K562 (cell line): ENCODE measurements at regions not wholly inside any gene's neighbourhood (a gene's known extent, or its start where the extent isn't known, plus 50 kb on each side); places are given as distances from the start of the nearest gene placed in this dataset.

Experiments used
- ATAC-seq: fragments of 200-7000 bp; cut with Tn5 transposase; 3 replicates; pipeline ENCODE4 v1.9.1; 2020; ENCODE audit warnings: moderate library complexity
- BruUV-seq: library from RNA; stranded (reverse); fragments of 400-500 nt; replicated peaks from 2 replicates; lab custom pipeline; 2021; lab: Mats Ljungman, UMichigan
- CTCF ChIA-PET: fragments of 300-600 bp; formaldehyde crosslinking; extraction: SDS; loops from one replicate; lab custom pipeline; 2021; ENCODE audit warnings: low intra/inter-chr PET ratio; lab: Yijun Ruan, JAX
- POLR2A ChIA-PET: fragments of 300-600, 350-650 bp; sonication (Branson Sonifier 250); formaldehyde crosslinking; extraction: SDS; loops from one replicate; lab custom pipeline; 2021; ENCODE audit warnings: antibody characterized with exemption, inconsistent platforms; lab: Yijun Ruan, JAX
- DNase-seq, 4 experiments: peaks; one replicate each; pipeline versions ENCODE4 v3.0.0 to v3.0.0-alpha.2; 2011 to 2018; ENCODE audit warnings: low spot score in 3 of 4, mixed read lengths in 3 of 4; ENCODE audit errors: extremely low read depth in 1 of 4
- FAIRE-seq: peaks from 2 replicates; lab custom pipeline; 2011; peaks lifted over from hg19 to GRCh38; lab: Jason Lieb, UNC
- H2AFZ ChIP-seq: 2 replicates; pipeline ENCODE4 v1.6.0; 2011; ENCODE audit warnings: low read depth, low read length, control low read depth, inconsistent platforms
- H3K27ac ChIP-seq: fragments of 200-600 bp; 3 replicates; pipeline ENCODE4 v1.8.0; 2011; ENCODE audit warnings: low read depth, mild to moderate bottlenecking, control low read depth, inconsistent platforms, low read length, moderate library complexity, mixed read lengths; ENCODE audit errors: extremely low read depth
- H3K27me3 ChIP-seq, 2 experiments: fragments of 300-600 bp in 1 of 2; 2 replicates in 1 of 2; 3 replicates in 1 of 2; pipeline versions ENCODE4 v1.6.0 to v1.8.0; 2011; ENCODE audit warnings: inconsistent platforms in 2 of 2, low read length in 2 of 2, mild to moderate bottlenecking in 1 of 2, mixed read lengths in 1 of 2, moderate library complexity in 1 of 2; ENCODE audit not compliant: control insufficient read depth in 2 of 2, insufficient read depth in 2 of 2
- H3K36me3 ChIP-seq: fragments of 300-600 bp; 3 replicates; pipeline ENCODE4 v1.8.0; 2011; ENCODE audit warnings: mild to moderate bottlenecking, low read length, inconsistent platforms; ENCODE audit not compliant: control insufficient read depth, insufficient read depth
- H3K4me1 ChIP-seq, 2 experiments: fragments of 200-600 bp in 1 of 2; replicated peaks in 1 of 2; 2 replicates in 1 of 2; 3 replicates in 1 of 2; pipeline versions ENCODE4 v1.5.1 to v1.8.0; 2011; ENCODE audit warnings: inconsistent platforms in 2 of 2, low read length in 2 of 2, mild to moderate bottlenecking in 1 of 2, mixed read lengths in 1 of 2, moderate library complexity in 1 of 2; ENCODE audit not compliant: control insufficient read depth in 2 of 2, insufficient read depth in 2 of 2
- H3K4me2 ChIP-seq: 2 replicates; pipeline ENCODE4 v1.6.1; 2011; ENCODE audit warnings: low read length, control low read depth, inconsistent platforms, mixed read lengths; ENCODE audit not compliant: insufficient read depth
- H3K4me3 ChIP-seq: fragments of 200-600 bp; sonication (generic), shearing (Covaris generic); 2 replicates; pipeline ENCODE4 v1.5.1; 2016; ENCODE audit warnings: control low read depth, inconsistent platforms
- H3K79me2 ChIP-seq: fragments of 200-600 bp; 3 replicates; pipeline ENCODE4 v1.8.0; 2011; ENCODE audit warnings: low read length, inconsistent platforms; ENCODE audit not compliant: control insufficient read depth, insufficient read depth
- H3K9ac ChIP-seq, 2 experiments: 2 replicates each; pipeline versions ENCODE4 v1.6.0 to v1.6.1; 2011; ENCODE audit warnings: low read depth in 2 of 2, low read length in 2 of 2, control low read depth in 1 of 2, inconsistent platforms in 1 of 2, mild to moderate bottlenecking in 1 of 2, mixed read lengths in 1 of 2; ENCODE audit not compliant: insufficient read depth in 1 of 2
- H3K9me1 ChIP-seq: one replicate; pipeline ENCODE4 v1.6.0; 2011; ENCODE audit warnings: inconsistent platforms, mild to moderate bottlenecking, low read length, moderate library complexity; ENCODE audit not compliant: control insufficient read depth, insufficient read depth
- H3K9me3 ChIP-seq: replicated peaks from 2 replicates; pipeline ENCODE4 v1.5.1; 2011; ENCODE audit warnings: low read depth, low read length, inconsistent platforms; ENCODE audit not compliant: control insufficient read depth, insufficient read depth
- H4K20me1 ChIP-seq: replicated peaks from 2 replicates; pipeline ENCODE4 v1.6.1; 2011; ENCODE audit warnings: low read length, inconsistent platforms, mixed read lengths; ENCODE audit not compliant: control insufficient read depth, insufficient read depth
- ATF1 ChIP-seq, 2 experiments: fragments of 450-650 bp in 1 of 2; IDR thresholded peaks; 2 replicates each; pipeline ENCODE4 v1.6.1; 2016; ENCODE audit warnings: missing compliant biosample characterization in 1 of 2, missing genetic modification characterization in 1 of 2
- E2F6 ChIP-seq, 2 experiments: IDR thresholded peaks; 2 replicates each; pipeline ENCODE4 v1.6.1; 2011; ENCODE audit warnings: borderline replicate concordance in 1 of 2, control low read depth in 1 of 2, low read depth in 1 of 2, low read length in 1 of 2, mild to moderate bottlenecking in 1 of 2, mixed read lengths in 1 of 2, moderate library complexity in 1 of 2; ENCODE audit not compliant: insufficient read depth in 1 of 2, insufficient read length in 1 of 2, poor library complexity in 1 of 2, severe bottlenecking in 1 of 2; ENCODE audit errors: extremely low read depth in 1 of 2
- GABPA ChIP-seq: fragments of 200-800 bp; sonication (Bioruptor generic); conservative IDR thresholded peaks from 2 replicates; pipeline ENCODE4 v1.6.1; 2016; ENCODE audit warnings: low read depth, missing genetic modification characterization, missing compliant biosample characterization
- MBD1 ChIP-seq: fragments of 250-450 bp; sonication (Bioruptor Pico); IDR thresholded peaks from 2 replicates; pipeline ENCODE4 v1.8.0; 2022; ENCODE audit warnings: inconsistent platforms
- MXD1 ChIP-seq: fragments of 250-450 bp; sonication (Bioruptor Pico); IDR thresholded peaks from 2 replicates; pipeline ENCODE4 v1.8.0; 2021; ENCODE audit warnings: borderline replicate concordance, mild to moderate bottlenecking, moderate library complexity; ENCODE audit not compliant: poor library complexity, severe bottlenecking
- NFRKB ChIP-seq: fragments of 450-650 bp; IDR thresholded peaks from 2 replicates; pipeline ENCODE4 v1.6.1; 2016; ENCODE audit warnings: low read depth
- RB1 ChIP-seq: fragments of 450-650 bp; IDR thresholded peaks from 2 replicates; pipeline ENCODE4 v1.6.1; 2017; ENCODE audit warnings: low read depth, mild to moderate bottlenecking
- RFX1 ChIP-seq: fragments of 450-650 bp; IDR thresholded peaks from 2 replicates; pipeline ENCODE4 v1.6.1; 2016; ENCODE audit warnings: mild to moderate bottlenecking, moderate library complexity
- TCF15 ChIP-seq: fragments of 250-450 bp; sonication (Bioruptor Pico); IDR thresholded peaks from 2 replicates; pipeline ENCODE4 v1.8.0; 2022; ENCODE audit warnings: moderate library complexity, mild to moderate bottlenecking, inconsistent platforms
- ZFP36 ChIP-seq: fragments of 150-350 bp; IDR thresholded peaks from 2 replicates; pipeline ENCODE4 v1.6.1; 2018; ENCODE audit warnings: low read length, low read depth; ENCODE audit not compliant: partially characterized antibody
- ZNF12 ChIP-seq: sonication (generic); formaldehyde crosslinking; IDR thresholded peaks from 2 replicates; pipeline ENCODE4 v1.4.0; 2020; ENCODE audit warnings: mild to moderate bottlenecking, missing genetic modification reagents
- WGBS: fragments of 100-300 bp; shearing (Covaris generic); methylation state at CpG from one replicate; pipeline ENCODE4 v1.1.6; 2016; ENCODE audit warnings: low coverage, mixed read lengths; ENCODE audit not compliant: insufficient coverage; ENCODE audit errors: missing lambda C conversion rate; 5-methylcytosine and 5-hydroxymethylcytosine counted together
- in situ Hi-C: fragments of 300-500 bp; cut with MboI; formaldehyde crosslinking; loops from 4 replicates; pipeline ENCODE4 v1.15.0; 2018; ENCODE audit warnings: inconsistent platforms, mixed read lengths
- intact Hi-C: fragments of 100-400 bp; cut with micrococcal nuclease; formaldehyde crosslinking; loops from 2 replicates; pipeline ENCODE4 v1.14.2; 2022

- H3K9me1 ChIP-seq = no peaks in the 10 kb centered on the region
- ChIA-PET CTCF (no interaction called here), POLR2A (no interaction called here)
- H4K20me1 ChIP-seq = 0 out of 2 replicates have a peak, but pooled peaks cover 2% of the 10 kb centered on the region
- no peak overlapping the region for H3K4me3 ChIP-seq
- H3K27ac ChIP-seq = no peak overlapping the region
- intact Hi-C loops (no loop called here), in situ Hi-C loops (no loop called here)
- BruUV-seq = no TSS peak
- FAIRE-seq = no peak
- H3K4me1 ChIP-seq = no peaks in the 10 kb centered on the region
- H3K27me3 ChIP-seq = peaks cover 0 to 11% of the 10 kb centered on the region in 2 experiments; a peak in 3 of 5 replicates
- H3K4me2 ChIP-seq = no peak overlapping the region
- no peaks in the 10 kb centered on the region for H3K79me2 ChIP-seq
- no peak for ATAC-seq
- H3K36me3 ChIP-seq = no peaks in the 10 kb centered on the region
- WGBS = 2% methylated on average over 8 of the region's 8 CpGs
- no peak for TF ChIP-seq TCF15 (CRISPR knock-in tag)
- TF ChIP-seq RFX1 = 0 out of 2 replicates have a peak, but pooled peaks have one; percentile 31
- no peaks in the 10 kb centered on the region for H3K9me3 ChIP-seq
- H3K9ac ChIP-seq = no peak overlapping the region
- no peak for DNase-seq
- no peak overlapping the region for H2AFZ ChIP-seq
Measured at GRCh38 chr22:26898946-26899605, 241.7 kb downstream of the MIAT start.

- ATAC-seq (no peak), FAIRE-seq (no peak), DNase-seq (no peak)
- Histone ChIP-seq H3K4me2 (no peak overlapping the region), H3K4me1 (no peaks in the 10 kb centered on the region), H3K9ac (no peak overlapping the region), H3K9me1 (no peaks in the 10 kb centered on the region), H2AFZ (no peak overlapping the region), H3K27me3 (peaks cover 0 to 16% of the 10 kb centered on the region in 2 experiments; a peak in 3 of 5 replicates), H3K9me3 (no peaks in the 10 kb centered on the region), H4K20me1 (0 out of 2 replicates have a peak, but pooled peaks cover 3% of the 10 kb centered on the region), H3K79me2 (no peaks in the 10 kb centered on the region), H3K36me3 (no peaks in the 10 kb centered on the region), H3K27ac (no peak overlapping the region), H3K4me3 (no peak overlapping the region)
- in situ Hi-C loops = no loop called here
- ChIA-PET CTCF (no interaction called here), POLR2A (no interaction called here)
- BruUV-seq = no TSS peak
- intact Hi-C loops = no loop called here
- 0% methylated on average over 5 of the region's 5 CpGs for WGBS
- TF ChIP-seq MBD1 (CRISPR knock-in tag) (no peak), ATF1 (CRISPR knock-in tag; IDR thresholded peaks at IDR 0.05) (no peak), ATF1 (tag; IDR thresholded peaks at IDR 0.05) (no peak), ZFP36 (no peak), E2F6 (IDR thresholded peaks at IDR 0.05; ENCODE audit: borderline replicate concordance in 1 of 2, extremely low read depth in 1 of 2, insufficient read depth in 1 of 2, insufficient read length in 1 of 2, low read depth in 1 of 2, low read length in 1 of 2, poor library complexity in 1 of 2, severe bottlenecking in 1 of 2) (no peak), MXD1 (CRISPR knock-in tag) (no peak), ZNF12 (CRISPR knock-in tag) (no peak), GABPA (tag) (no peak), NFRKB (no peak), RB1 (no peak)
Measured at GRCh38 chr22:26900787-26901186, 243.4 kb downstream of the MIAT start.
